ENCODE measurements at regions not wholly inside any gene's neighbourhood (a gene's known extent, or its start where the extent isn't known, plus 50 kb on each side); places are given as distances from the start of the nearest gene placed in this dataset.

GRCh38 chr9:120267929-120268328 lies 312.0 kb downstream of the CDK5RAP2 start:
- H3K27me3 ChIP-seq: no peaks in the 10 kb centered on the region
- DNase-seq: no peak
- no peaks in the 10 kb centered on the region for H3K4me1 ChIP-seq
- H3K9me3 ChIP-seq (replicated peaks): no peaks in the 10 kb centered on the region
- no peak overlapping the region for H3K27ac ChIP-seq
- H3K4me3 ChIP-seq: no peak overlapping the region
- H3K36me3 ChIP-seq: no peaks in the 10 kb centered on the region

- Histone ChIP-seq H3K27me3 (no peaks in the 10 kb centered on the region), H3K36me3 (no peaks in the 10 kb centered on the region), H3K4me3 (no peak overlapping the region), H3K9me3 (replicated peaks) (no peaks in the 10 kb centered on the region), H3K27ac (no peak overlapping the region), H3K4me1 (no peaks in the 10 kb centered on the region)
- DNase-seq: peak in 1 of 2 experiments; percentile 20
Measured at GRCh38 chr9:120265791-120266190, 314.2 kb downstream of the CDK5RAP2 start.

- H3K9me3 ChIP-seq (replicated peaks): no peaks in the 10 kb centered on the region
- no peak overlapping the region for H3K27ac ChIP-seq
- H3K36me3 ChIP-seq: no peaks in the 10 kb centered on the region
- no peaks in the 10 kb centered on the region for H3K4me1 ChIP-seq
- DNase-seq: peak; percentile 33 to 43
- H3K4me3 ChIP-seq: no peak overlapping the region
- H3K27me3 ChIP-seq: no peaks in the 10 kb centered on the region
Measured at GRCh38 chr9:120264528-120264927, 315.4 kb downstream of the CDK5RAP2 start.

GRCh38 chr9:120263836-120264235 lies 316.1 kb downstream of the CDK5RAP2 start:
- no peaks in the 10 kb centered on the region for H3K4me1 ChIP-seq
- no peak overlapping the region for H3K27ac ChIP-seq
- DNase-seq: no peak
- H3K27me3 ChIP-seq: 0 out of 2 replicates have a peak, but pooled peaks cover under 1% of the 10 kb centered on the region
- no peaks in the 10 kb centered on the region for H3K9me3 ChIP-seq (replicated peaks)
- no peak overlapping the region for H3K4me3 ChIP-seq
- no peaks in the 10 kb centered on the region for H3K36me3 ChIP-seq

GRCh38 chr9:120261419-120261818 lies 318.5 kb downstream of the CDK5RAP2 start:
- Histone ChIP-seq H3K27ac (no peak overlapping the region), H3K36me3 (no peaks in the 10 kb centered on the region), H3K9me3 (replicated peaks) (no peaks in the 10 kb centered on the region), H3K4me3 (no peak overlapping the region), H3K4me1 (no peaks in the 10 kb centered on the region), H3K27me3 (0 out of 2 replicates have a peak, but pooled peaks cover 4% of the 10 kb centered on the region)
- DNase-seq: no peak

GRCh38 chr9:120259100-120259499 lies 320.9 kb downstream of the CDK5RAP2 start:
- H3K27me3 ChIP-seq: 0 out of 2 replicates have a peak, but pooled peaks cover 4% of the 10 kb centered on the region
- no peak overlapping the region for H3K4me3 ChIP-seq
- no peaks in the 10 kb centered on the region for H3K36me3 ChIP-seq
- no peaks in the 10 kb centered on the region for H3K4me1 ChIP-seq
- H3K9me3 ChIP-seq (replicated peaks): no peaks in the 10 kb centered on the region
- no peak for DNase-seq
- H3K27ac ChIP-seq: no peak overlapping the region

GRCh38 chr9:120258096-120258495 lies 321.9 kb downstream of the CDK5RAP2 start:
- H3K36me3 ChIP-seq: no peaks in the 10 kb centered on the region
- H3K27me3 ChIP-seq: 0 out of 2 replicates have a peak, but pooled peaks cover 4% of the 10 kb centered on the region
- no peak overlapping the region for H3K4me3 ChIP-seq
- H3K9me3 ChIP-seq (replicated peaks): no peaks in the 10 kb centered on the region
- no peaks in the 10 kb centered on the region for H3K4me1 ChIP-seq
- no peak for DNase-seq
- H3K27ac ChIP-seq: no peak overlapping the region

GRCh38 chr9:120257483-120257882 lies 322.5 kb downstream of the CDK5RAP2 start:
- peak in 1 of 2 experiments; percentile 16 for DNase-seq
- no peak overlapping the region for H3K27ac ChIP-seq

GRCh38 chr9:120256146-120256545 lies 323.8 kb downstream of the CDK5RAP2 start:
- H3K36me3 ChIP-seq: no peaks in the 10 kb centered on the region
- H3K9me3 ChIP-seq (replicated peaks): no peaks in the 10 kb centered on the region
- DNase-seq: no peak
- no peak overlapping the region for H3K4me3 ChIP-seq
- H3K27me3 ChIP-seq: 0 out of 2 replicates have a peak, but pooled peaks cover 4% of the 10 kb centered on the region
- no peaks in the 10 kb centered on the region for H3K4me1 ChIP-seq
- H3K27ac ChIP-seq: no peak overlapping the region

More at GRCh38 chr9:120257483-120257882, 322.5 kb downstream of the CDK5RAP2 start:
- no peaks in the 10 kb centered on the region for H3K36me3 ChIP-seq
- no peaks in the 10 kb centered on the region for H3K4me1 ChIP-seq
- H3K4me3 ChIP-seq: no peak overlapping the region
- H3K27me3 ChIP-seq: 0 out of 2 replicates have a peak, but pooled peaks cover 4% of the 10 kb centered on the region
- H3K9me3 ChIP-seq (replicated peaks): no peaks in the 10 kb centered on the region

- Histone ChIP-seq H3K36me3 (no peaks in the 10 kb centered on the region), H3K27ac (no peak overlapping the region), H3K4me3 (no peak overlapping the region), H3K27me3 (no peaks in the 10 kb centered on the region), H3K4me1 (no peaks in the 10 kb centered on the region), H3K9me3 (replicated peaks) (no peaks in the 10 kb centered on the region)
- peak in 1 of 2 experiments; percentile 21 for DNase-seq
Measured at GRCh38 chr9:120252248-120252647, 327.7 kb downstream of the CDK5RAP2 start.

GRCh38 chr9:120242116-120242811 lies 337.7 kb downstream of the CDK5RAP2 start:
- Histone ChIP-seq H3K4me1 (no peaks in the 10 kb centered on the region), H3K27ac (no peak overlapping the region), H3K4me3 (no peak overlapping the region), H3K9me3 (replicated peaks) (no peaks in the 10 kb centered on the region), H3K27me3 (no peaks in the 10 kb centered on the region; the same call in 1 of the 2 replicates), H3K36me3 (no peaks in the 10 kb centered on the region)
- DNase-seq: no peak

- peaks cover 3% of the 10 kb centered on the region; the same call in 1 of the 2 replicates for H3K4me1 ChIP-seq
- no peaks in the 10 kb centered on the region; the same call in 1 of the 2 replicates for H3K27me3 ChIP-seq
- no peak overlapping the region for H3K4me3 ChIP-seq
- H3K9me3 ChIP-seq (replicated peaks): no peaks in the 10 kb centered on the region
- H3K36me3 ChIP-seq: no peaks in the 10 kb centered on the region
- no peak for DNase-seq
- H3K27ac ChIP-seq: no peak overlapping the region
Measured at GRCh38 chr9:120236596-120236995, 343.4 kb downstream of the CDK5RAP2 start.

- H3K4me1 ChIP-seq: peaks cover 3% of the 10 kb centered on the region; the same call in 1 of the 2 replicates
- no peaks in the 10 kb centered on the region for H3K27me3 ChIP-seq
- no peaks in the 10 kb centered on the region for H3K9me3 ChIP-seq (replicated peaks)
- DNase-seq: peak; percentile 52 to 74
- no peaks in the 10 kb centered on the region for H3K36me3 ChIP-seq
- no peak overlapping the region for H3K4me3 ChIP-seq
- no peak overlapping the region for H3K27ac ChIP-seq
Measured at GRCh38 chr9:120235081-120235480, 344.9 kb downstream of the CDK5RAP2 start.

- peaks cover 3% of the 10 kb centered on the region; the same call in 1 of the 2 replicates for H3K4me1 ChIP-seq
- H3K4me3 ChIP-seq: no peak overlapping the region
- DNase-seq: no peak
- peaks cover 4% of the 10 kb centered on the region; the same call in 1 of the 2 replicates for H3K27me3 ChIP-seq
- no peak overlapping the region for H3K27ac ChIP-seq
- H3K36me3 ChIP-seq: no peaks in the 10 kb centered on the region
- H3K9me3 ChIP-seq (replicated peaks): no peaks in the 10 kb centered on the region
Measured at GRCh38 chr9:120230227-120230626, 349.7 kb downstream of the CDK5RAP2 start.

- peaks cover 4% of the 10 kb centered on the region; the same call in 1 of the 2 replicates for H3K27me3 ChIP-seq
- H3K4me3 ChIP-seq: no peak overlapping the region
- no peaks in the 10 kb centered on the region for H3K9me3 ChIP-seq (replicated peaks)
- no peaks in the 10 kb centered on the region for H3K4me1 ChIP-seq
- H3K36me3 ChIP-seq: no peaks in the 10 kb centered on the region
- H3K27ac ChIP-seq: no peak overlapping the region
- DNase-seq: no peak
Measured at GRCh38 chr9:120221844-120222243, 358.1 kb downstream of the CDK5RAP2 start.

Data from SJCRH30 (cell line).